CD4-positive, alpha-beta T cell treated with Interleukin-2 at 100 ng/mL for 4 hours (primary cell): ENCODE measurements at regions not wholly inside any gene's neighbourhood (a gene's known extent, or its start where the extent isn't known, plus 50 kb on each side); places are given as distances from the start of the nearest gene placed in this dataset.

ENCODE experiments used
- DNase-seq: peaks from one replicate; pipeline ENCODE4 v3.0.0-alpha.2; 2020; ENCODE audit warnings: low spot score

DNA sequence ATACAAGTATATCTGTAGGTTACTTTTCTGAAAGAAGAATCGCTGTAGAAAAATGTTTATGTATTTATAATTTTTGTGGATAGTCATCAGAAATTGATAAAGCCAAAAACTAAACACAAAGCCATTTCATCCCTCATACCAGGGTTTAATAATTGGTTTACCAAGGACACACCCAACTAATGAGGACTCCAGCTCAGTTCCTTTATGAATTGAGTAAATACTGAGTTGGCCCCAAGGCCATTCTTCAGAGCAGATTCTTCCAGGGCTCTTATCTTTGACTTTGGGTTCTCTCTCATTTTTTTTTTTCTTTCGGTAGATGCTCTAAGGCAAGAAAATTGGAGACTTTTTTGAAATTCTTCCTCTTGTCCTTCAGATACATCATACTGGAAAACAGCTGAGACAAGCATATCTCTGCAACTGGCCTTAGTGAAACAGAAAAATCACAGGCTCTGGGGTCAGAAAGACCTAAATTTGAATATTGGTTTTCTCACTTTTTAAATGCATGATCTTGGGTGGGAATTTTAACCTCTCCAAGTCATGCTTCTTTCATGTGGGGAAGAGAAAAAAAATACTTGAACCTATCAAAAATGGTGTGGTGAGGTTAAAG lies 401.8 kb downstream of the ARHGEF28 start:
- DNase-seq: no peak

DNA sequence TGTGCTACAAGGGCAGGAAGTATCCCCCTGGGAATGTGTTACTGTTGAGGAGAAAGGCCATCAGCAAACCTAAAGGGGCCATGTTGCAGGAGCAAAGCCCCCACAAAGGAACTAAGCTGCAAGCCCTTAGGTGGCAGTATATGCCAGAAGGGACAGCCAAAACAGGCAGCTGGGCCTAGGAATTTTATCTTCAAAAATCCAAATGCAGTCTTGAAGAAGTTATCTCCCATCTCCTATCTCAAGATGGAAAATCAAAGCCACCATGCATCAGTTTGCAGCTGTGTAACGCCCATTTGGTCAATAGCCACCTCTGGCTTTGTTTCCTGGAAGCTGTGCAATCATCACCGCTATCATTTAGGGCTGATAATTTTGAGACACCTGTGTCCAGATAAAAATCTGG lies 400.3 kb downstream of the ARHGEF28 start:
- no peak for DNase-seq

DNA sequence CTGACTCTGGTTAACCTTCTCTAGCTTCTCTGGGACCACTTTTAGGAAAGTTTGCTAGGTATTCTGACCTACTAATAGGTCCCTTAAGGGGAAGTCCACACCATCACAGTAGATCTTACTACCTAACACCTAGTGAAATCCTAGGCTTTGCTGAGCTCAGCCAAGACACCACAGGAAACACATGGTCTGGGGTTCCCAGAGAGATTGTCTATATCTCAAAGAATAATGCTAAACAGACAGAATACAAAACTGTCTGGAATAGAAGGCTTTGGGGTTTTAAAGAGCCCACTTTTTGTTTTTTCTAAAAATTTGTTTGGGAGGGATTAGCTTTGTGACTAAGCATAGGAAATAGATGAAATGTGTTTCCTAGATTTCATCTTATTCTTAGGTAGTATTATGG lies 395.1 kb downstream of the ARHGEF28 start:
- DNase-seq: no peak

- no peak for DNase-seq
Observed at GRCh38 chr5:74020503-74020902, 394.5 kb downstream of the ARHGEF28 start.

DNA sequence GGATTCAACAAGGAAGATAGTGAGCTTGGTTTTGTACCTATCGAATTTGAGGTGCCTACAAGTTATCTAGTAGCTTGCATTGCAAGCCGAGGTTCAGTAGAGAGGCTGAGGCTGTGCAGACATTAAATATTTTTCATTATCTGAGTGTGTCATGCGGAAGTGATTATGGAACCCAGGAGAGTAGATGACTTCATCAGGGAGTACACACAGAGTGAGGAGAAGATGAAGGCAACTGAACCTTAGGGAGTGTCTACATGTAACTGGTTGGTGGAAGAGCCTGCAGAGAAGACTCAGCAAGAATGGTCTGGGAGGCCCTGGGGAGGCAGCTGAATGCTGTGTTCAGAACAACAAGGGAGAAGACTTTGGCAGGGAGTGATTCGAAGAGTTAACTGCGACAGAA lies 393.9 kb downstream of the ARHGEF28 start:
- no peak for DNase-seq

- DNase-seq: no peak
Observed at GRCh38 chr5:74017786-74018211, 391.8 kb downstream of the ARHGEF28 start.

DNA sequence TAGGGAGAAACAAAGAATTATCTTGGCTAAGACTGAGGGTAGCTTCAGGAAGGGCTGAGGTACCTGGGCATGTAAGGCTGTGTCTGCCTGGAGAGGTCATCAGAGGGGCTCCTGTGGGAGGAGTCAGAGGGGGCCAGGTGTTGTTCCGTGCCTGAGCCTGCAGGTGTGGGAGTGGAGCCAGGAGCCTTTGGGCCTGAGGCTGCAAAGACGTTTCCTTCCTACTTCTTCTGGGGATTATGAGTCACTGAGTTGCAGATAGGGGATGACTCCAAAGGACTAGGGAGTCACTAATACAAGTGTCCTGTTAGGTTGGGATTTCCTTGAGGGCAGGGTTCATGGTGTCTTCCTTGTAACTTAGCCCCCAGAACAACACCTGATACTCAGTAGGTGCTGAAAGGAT lies 391.1 kb downstream of the ARHGEF28 start:
- DNase-seq: no peak

DNA sequence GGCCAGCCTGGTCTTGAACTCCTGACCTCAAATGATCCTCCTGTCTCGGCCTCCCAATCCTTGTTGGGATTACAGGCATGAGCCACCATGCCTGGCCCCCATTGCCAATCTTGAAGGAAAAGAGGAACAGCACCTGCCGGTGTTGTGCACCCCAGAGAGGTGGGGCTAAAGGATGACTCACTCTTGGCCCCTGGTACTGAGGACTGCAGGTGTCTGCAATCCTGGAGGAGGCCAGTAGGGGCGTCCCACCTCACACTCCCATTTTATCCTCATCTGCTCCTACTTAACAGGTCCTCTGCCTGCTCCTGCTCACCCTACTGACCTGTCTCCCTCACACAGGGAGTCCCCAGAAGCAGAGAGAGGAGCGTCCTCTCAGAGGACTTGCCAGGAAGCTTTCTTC lies 390.4 kb downstream of the ARHGEF28 start:
- no peak for DNase-seq

GRCh38 chr5:74015716-74016115 lies 389.7 kb downstream of the ARHGEF28 start:
- DNase-seq: no peak

DNA sequence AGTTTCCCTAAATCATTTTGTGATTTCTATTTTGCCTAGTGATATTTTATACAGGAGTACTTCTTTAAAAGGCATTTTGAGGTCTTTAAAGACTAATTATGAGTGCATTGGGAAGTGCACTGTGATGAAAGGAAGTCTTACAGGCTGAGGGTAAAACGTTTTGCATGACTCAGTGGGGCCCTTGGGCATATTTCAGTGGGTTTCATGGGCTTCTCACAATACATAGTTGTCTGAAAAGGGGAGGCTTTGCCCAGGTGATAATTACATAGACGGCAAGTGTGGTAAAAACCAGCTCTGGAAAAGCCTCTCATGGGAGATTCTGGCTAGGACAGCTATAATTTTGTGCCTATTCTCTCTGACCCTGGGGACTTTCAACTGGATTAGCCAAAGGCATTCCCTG lies 387.2 kb downstream of the ARHGEF28 start:
- DNase-seq: no peak

- no peak for DNase-seq
Observed at GRCh38 chr5:74009502-74009901, 383.5 kb downstream of the ARHGEF28 start.

GRCh38 chr5:74007193-74007592 lies 381.2 kb downstream of the ARHGEF28 start:
- DNase-seq: no peak

GRCh38 chr5:73999297-73999696 lies 373.3 kb downstream of the ARHGEF28 start:
- no peak for DNase-seq

GRCh38 chr5:73998489-73998888 lies 372.5 kb downstream of the ARHGEF28 start:
- no peak for DNase-seq

DNA sequence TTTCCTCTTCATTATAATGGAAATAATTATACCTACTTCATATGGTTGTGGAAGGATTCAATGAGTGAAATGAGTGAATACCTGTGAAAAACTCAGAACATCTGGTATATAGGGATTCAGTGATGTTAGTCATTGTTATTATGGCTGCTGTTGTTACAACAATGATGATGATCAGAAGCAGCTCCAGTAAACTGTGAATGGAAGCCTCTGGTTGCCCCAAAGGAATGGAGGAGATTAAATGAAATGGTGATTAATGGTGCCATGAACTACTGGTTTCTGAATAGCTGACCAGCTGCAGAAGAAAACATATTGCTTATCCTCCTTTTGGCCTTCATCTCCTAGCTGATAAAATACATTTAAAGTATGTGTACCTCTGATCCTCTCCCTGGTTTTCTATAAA lies 372.0 kb downstream of the ARHGEF28 start:
- DNase-seq: no peak

DNA sequence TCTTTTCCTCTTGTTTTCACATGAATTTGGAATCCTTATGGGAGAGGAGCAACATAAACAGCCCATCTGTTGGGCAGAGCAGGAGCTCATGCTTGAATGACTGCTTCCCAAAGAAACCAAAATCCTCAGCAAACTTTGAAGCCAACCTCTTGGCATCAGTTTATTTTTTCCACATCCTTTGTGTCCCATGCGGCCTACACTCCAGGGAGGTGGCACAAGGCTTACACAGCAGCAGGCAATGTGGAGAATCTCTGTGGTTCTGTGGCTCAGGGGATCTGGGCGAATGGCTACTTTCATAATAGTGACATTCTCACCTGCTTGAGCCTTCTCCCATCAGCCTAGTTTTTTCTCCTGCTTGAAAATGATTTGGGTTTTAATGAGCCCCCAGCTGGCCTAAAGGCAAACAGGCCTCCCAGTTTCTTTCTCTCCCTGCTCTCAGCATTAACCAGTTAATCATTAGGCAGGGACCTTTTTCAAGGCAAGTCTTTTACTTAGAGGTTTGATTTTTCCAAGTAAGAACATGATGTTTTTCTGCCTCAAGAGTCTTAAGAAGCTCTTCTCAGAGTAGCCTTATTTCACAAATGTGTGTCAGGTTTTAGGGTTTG lies 370.3 kb downstream of the ARHGEF28 start:
- no peak for DNase-seq

GRCh38 chr5:73994963-73995362 lies 369.0 kb downstream of the ARHGEF28 start:
- DNase-seq: no peak
